HG03175 (cell line): ENCODE measurements at regions not wholly inside any gene's neighbourhood (a gene's known extent, or its start where the extent isn't known, plus 50 kb on each side); places are given as distances from the start of the nearest gene placed in this dataset.
"Not testable (repeated sequence)": the region's sequence is repeated elsewhere in the genome, so short reads cannot be mapped to it uniquely, and the experiment has no call there.

Source experiments
- ATAC-seq: cut with Tn5 transposase; IDR thresholded peaks from one replicate; pipeline ENCODE4 v1.9.1; 2021; ENCODE audit warnings: mild to moderate bottlenecking, moderate library complexity; ENCODE audit not compliant: unreplicated experiment

DNA sequence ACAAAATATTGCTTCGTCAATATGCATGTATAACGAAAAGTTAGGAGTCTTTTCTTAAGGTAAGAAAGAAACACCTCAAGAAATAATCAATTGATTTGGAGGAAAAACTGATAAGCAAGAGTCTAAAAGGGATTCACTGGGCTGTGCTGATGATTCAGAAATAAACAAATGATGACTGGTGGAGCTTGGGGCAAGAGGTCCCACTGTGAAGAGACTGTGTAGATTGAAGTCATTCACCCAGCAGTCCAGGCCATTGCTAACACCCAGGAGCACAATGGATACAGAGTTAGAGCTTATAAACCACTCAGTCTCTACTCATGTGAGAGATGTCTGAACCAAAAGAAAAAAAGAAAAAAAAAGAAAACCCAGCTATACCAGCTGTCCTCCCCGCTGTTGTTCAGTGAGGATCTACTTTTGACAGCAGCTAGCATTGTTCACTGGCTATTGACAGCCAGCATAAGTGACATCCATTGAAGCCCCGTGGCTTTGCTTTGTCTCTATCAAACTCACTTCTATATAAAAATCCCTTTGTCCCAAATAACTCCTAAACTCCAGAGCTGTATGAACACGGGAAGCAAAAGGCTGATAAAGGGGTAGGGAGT is 255.5 kb downstream of the KCTD12 start:
- ATAC-seq = no peak

DNA sequence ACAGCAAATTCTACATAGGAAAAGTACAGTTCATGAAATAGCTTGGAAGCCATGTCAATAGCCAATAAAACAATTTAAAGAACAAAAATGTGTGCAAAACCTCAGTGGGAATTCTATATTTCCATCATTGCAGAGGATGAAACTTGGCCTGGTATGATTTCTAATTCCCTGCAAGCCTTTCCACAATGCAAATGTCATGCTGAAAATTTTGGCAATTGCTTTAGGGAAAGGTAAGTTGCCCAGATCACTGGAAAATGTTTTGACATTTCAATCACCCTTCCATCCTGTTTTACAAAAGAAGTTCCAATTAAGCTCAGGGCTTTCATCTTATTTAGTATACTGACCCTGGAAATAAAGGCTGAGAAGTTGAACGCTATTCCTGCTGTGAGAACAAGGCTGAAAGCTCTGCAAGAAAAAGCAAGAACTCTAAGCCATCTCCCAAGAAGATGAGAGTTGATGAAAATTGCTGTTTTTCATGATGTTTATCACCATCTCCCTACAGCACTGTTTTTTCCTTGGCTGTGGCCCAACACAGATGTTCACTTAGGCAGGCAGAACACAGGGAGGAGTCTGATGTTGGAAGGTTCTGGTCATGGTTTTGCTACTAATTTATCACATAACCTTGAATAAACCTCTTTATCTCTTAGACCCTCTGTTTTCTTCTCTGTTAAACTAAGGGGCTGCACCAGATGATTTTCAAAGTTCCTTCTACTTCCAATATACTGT is 263.7 kb downstream of the KCTD12 start:
- ATAC-seq = no peak

DNA sequence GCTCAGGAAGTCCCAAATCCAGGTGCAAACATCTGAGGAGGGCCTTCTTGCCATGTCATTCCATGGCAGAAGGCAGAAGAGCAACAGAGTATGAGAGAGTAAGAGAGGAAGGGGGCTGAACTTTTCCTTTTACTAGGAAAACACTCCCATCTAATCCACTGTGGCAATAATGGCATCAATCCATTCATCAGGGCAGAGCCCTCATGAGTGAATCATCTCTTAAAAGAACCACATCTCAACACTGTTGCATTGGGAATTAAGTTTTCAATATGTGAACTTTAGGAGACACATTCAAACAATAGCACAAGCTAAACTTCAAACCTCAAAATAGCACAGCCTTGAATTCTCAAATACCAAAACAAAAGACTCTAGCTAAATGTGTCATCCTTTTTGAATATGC is 264.5 kb downstream of the KCTD12 start:
- ATAC-seq = no peak

DNA sequence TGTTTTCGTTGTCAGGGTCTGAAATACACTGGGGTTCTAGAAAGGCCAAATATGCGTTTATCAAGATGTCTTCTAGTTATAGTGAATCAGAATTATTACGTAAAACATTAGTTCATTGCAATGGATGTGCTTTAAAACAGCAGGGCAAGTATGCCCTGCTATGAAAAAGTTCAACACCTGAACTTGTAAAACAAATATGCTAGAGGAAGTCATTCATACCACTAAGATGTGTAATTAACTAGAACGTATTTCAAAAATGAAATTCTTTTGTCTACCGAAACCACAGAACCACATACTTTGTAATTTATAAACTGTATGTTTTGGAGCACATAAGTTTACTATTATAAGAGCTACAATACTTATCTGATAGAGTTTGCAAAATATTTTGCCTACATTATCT is 266.2 kb downstream of the KCTD12 start:
- no peak for ATAC-seq

DNA sequence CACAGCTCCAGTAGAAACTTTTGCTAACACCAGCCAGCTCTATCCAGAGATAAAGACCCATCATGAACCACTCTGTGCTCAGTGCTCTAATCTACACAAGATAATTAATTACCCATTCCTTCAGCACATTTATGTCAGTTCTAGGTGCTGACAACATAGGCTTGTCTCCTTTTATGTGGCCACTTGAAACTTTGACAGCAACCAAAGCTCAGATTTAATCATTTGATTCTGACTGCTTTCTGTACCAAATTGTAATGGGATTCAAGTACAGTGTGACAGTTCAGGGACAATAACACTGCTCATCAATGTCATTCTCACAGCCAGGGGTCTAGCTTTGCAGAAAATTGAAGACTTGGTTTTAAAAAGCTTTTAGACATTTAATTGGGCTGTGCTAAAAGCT is 266.6 kb downstream of the KCTD12 start:
- no peak for ATAC-seq

DNA sequence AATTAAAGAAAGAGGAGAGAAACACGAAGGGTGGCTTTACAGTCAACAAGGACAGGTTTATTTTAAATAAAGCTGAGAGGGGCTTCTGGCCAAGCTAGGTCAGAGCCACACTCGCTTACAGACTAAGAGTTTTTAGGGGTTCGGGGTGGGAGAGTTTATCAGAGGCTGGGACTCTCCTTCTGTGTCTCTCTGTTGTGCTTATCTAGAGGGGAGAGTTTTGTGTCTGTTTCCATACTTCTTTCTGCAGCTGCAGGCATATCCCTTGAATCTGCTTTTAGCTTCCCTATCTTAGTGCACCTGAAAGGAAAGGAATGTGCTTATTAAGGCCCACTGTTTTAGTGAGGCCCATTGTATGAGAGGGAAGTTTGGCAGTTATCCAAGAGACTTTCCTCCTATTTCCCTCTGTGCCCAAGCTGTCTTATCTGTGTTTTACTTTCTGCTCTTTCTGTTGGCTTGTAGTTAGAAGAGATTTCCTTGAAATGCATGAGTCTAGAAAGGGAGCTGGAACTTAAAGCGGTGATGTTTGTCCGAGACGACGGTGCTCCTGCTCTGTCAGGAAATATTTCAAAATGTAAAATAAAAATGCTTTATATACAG is 275.3 kb downstream of the KCTD12 start:
- ATAC-seq = no peak

DNA sequence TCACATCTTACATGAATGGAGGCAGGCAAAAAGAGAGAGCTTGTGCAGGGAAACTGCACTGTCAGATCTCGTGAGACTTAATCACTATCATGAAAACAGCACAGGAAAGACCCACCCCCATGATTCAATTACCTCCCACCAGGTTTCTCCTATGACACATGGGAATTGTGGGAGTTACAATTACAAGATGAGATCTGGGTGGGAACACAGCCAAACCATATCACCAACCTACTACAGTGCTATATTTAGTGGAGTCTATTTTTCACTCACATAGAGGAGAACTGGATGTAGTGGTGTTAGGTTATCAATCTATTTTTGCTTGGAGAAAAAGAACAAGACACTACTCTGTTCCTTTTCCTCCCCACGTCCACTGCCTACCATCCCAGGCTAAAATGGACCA is 276.6 kb downstream of the KCTD12 start:
- no peak for ATAC-seq

DNA sequence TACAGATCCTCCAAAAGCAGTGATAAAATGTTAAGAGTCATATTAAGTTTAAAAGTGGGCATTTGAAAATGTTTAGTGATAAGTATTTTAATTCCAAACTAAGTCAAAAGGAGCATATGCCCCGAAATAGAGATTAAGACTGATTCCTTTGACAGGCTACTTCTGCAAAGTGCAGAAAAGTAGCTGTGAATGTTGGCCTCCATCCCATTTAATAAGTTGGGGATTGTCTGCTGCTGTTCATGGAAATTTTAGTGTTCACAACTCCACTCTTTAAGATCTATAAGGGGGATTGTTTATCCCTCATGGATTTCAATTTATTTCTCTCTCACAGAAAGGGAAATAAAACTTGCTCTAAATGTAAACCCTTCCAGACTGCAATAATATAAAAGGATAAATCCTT is 278.3 kb downstream of the KCTD12 start:
- no peak for ATAC-seq

DNA sequence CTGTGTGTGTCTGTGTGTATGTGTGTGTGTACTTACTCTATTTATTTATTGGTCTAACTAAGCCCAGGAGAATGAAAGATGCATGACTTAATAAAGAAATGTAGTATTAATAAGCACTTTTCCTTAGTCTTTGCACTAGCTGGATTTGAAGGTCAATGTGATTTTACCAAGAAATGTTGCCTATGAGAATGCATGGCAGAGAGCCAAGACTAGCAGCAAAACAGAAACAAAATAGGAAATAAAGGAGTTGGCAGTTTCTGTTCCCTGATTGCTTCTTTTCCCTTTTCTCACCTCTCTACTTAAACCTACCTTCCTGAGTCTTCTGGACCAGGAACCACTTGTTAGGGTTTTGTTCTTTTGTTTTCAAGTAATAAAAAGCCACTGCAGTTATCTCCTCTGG is 286.1 kb downstream of the KCTD12 start:
- ATAC-seq = no peak

DNA sequence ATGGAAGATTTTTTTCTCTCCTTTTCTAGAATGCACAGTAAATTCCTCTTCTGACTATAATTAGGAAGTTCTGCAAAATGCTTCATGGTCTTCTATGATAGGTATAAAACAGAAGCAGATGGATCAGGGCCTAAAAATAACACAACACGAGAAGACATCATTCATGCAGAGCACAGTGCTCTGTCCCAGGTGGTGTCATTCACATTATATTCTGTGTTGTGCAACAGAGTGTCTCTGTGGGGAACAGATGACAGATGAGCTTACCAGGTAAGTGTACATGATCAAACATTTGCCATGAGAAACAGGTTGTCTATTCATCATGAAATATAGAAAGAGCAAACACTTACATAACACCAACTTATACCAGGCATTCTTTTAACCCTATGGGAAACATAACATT is 288.3 kb downstream of the KCTD12 start:
- ATAC-seq = no peak

DNA sequence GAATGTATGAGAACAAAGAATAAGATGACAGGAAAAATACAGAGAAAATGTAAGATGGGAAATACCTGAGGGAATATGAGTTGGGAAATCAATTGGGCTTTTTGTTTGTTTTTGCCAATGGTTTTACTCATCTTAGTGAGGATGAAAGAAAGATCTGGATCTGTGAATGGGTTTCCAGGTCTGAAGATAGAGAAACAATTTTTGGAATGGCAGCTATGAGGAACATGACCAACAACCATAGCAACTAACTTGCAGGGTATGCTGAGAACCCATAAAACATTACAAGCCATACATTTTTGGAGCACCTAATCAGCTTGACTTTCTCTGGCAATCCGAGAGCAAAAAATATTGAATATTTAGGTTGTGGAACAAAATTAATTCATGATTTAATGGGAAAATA is 290.0 kb downstream of the KCTD12 start:
- ATAC-seq = no peak

DNA sequence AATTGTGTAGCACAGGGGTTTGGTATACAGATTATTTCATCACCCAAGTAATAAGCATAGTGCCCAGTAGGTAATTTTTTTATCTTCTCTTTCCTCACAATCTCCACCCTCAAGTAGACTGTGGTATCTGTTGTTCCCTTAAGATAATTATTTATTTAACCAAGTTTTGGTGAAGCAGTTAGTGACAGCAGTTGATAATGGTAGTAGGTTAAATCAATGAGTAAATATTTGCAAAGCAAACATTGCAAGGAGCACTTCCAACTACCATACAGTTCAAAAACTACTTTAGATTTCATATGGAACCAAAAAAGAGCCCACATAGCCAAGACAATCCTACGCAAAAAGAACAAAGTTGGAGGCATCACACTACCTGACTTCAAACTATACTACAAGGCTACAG is 291.8 kb downstream of the KCTD12 start:
- no peak for ATAC-seq

DNA sequence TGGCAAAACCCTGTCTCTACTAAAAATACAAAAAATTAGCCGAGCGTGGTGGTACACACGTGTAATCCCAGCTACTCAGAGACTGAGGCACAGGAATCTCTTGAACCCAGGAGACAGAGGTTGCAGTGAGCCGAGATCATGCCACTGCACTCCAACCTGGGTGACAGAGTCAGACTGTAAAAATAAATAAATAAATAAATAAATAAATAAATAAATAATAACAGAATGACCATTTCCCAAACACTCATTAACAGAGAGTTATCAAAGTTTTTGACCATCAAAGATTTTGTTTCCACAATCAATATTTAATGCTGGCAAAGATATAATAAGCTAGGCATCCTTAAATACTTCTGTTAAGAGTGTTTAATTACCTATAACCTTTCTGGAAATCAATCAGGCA is 299.4 kb downstream of the KCTD12 start:
- ATAC-seq = no peak

DNA sequence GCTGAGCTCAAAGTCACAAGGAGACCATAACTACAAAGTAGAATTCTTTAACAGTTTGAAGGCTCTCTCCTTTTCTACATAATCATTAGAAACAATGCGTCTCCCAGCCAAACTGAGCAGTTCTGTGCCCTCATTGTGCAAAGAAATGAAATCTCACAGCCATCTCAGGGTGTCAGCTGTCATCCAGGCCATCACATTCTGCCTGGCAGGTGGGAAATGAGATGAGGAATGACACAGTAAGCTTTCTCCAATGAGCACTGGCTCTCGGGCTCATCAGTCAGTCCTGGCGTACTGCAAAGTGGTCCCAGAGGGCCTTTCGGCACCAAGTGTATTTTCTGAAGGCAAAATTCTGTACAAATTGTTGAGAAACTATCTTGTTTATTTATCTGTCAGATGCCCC is 306.5 kb downstream of the KCTD12 start:
- ATAC-seq = no peak

DNA sequence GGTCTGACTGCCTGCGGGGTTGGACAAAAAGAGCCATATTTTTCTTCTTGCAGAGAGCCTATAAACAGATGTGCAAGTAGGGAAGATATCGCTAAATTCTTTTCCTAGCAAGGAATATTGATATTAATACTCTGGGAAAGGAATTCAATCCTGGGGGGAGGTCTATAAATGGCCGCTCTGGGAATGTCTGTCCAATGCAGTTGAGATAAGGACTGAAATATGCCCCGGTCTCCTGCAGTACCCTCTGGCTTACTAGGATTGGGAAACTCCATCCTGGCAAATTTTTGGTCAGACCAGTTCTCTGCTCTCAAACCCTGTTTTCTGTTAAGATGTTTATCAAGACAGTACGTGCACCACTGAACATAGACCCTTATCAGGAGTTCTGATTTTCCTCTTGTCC is 310.6 kb downstream of the KCTD12 start:
- not testable (repeated sequence) for ATAC-seq

DNA sequence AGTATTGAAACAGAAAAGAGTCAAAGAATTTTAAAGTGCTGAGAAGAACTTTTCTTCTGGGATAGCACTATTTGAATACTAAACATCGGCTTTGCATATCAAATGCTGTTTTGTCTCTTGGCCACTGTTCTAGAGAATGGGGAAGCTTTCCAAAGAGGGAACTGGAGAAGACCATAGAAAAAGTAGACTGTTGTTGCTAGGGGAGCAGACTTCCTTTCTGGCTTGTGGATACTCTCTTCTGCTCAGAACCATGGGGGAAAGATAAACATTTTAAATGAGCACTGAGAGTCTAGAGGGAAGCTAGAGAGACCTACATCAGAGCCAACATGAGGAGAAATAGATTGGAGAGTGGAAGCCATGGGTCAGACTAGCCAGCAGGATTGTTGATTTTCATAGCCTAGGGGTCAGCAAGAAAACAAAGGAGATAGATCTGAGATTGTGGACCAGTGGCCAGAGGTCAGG is 315.7 kb downstream of the KCTD12 start:
- ATAC-seq = no peak

DNA sequence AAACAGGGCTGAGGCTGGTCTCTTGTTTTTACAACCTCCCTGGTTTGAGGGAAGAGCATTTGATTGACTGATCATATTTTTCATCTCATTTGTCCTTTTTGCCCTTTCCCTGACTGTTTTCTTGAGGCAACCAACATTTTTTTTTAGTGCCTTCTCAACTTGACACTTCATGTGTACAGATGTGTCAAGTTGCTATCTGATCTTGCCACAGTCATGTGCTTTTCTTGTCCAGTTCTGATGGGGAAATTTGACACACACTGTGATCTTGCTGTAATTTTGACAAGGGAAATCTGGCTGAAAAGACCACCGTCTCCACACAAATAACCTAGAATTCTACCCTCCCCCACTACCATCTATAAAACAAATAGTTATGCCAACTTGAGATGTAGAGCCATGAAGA is 329.6 kb downstream of the KCTD12 start:
- ATAC-seq = no peak

DNA sequence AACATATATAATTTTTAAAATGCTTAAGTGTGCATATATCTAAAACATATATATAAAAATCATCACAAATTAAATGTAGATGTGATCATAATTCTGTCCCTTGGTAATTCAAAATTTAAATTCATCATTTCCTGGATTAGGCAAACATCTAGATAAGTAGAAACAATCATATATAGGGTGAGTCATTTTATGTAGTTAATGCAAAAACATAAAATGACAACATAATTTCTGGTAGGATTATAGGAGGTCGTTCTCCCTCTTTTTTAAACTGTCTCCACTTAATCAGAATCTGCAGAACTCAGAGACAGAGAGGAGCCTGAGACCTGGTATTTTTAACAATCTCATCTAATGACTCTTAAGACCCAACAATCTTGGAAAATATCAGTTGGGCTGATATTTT is 333.4 kb downstream of the KCTD12 start:
- ATAC-seq = no peak

DNA sequence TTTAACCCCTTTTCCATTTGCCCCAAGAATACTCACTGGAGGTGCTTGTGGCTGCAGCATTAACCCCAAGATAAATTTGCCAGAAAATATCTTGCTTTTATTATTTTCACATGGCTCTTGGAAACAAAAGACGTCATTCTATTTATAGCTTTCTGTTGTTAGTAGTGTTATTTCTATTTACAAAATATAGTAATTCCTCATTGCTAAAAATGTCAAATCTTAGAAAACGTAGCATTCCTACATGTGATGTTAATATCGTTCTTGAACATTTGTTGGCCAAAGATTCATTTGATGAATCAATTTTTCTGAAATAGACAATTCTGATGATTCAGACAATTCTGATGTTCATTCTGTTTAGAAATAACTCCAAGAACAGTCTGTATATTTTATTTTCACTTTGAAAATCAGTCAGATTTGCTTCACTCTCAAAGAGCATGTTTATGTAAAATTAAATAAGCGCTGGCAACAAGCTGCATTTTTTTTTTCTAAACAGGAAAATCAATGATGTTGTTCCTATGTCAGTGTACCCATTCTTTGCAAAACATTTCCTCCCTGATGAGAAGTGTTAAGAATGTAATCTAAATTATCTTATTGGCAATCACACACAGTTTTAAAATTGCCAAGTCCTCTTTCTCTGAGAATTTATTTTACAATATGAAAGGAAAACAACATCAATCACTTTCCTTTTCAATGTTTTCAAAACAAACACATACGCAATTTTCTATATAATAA is 334.0 kb downstream of the KCTD12 start:
- ATAC-seq = no peak

DNA sequence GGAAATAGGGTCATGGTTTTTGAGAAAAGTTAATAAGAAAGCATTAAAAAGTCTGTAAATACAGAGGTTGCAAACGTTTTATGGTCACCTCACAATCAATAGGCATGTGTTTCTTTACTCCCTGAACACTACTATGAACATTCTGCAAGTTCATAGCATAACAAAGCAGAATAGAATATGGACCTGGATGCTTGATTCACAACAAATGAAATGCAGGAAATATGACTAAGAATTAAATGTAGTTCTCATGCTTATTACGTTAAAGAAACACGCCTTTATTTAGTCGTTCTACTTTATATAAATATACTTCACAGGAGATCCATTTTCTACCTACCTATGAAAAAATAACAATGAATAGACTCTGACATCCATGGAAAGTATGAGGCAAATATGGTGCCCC is 344.0 kb downstream of the KCTD12 start:
- ATAC-seq = no peak

DNA sequence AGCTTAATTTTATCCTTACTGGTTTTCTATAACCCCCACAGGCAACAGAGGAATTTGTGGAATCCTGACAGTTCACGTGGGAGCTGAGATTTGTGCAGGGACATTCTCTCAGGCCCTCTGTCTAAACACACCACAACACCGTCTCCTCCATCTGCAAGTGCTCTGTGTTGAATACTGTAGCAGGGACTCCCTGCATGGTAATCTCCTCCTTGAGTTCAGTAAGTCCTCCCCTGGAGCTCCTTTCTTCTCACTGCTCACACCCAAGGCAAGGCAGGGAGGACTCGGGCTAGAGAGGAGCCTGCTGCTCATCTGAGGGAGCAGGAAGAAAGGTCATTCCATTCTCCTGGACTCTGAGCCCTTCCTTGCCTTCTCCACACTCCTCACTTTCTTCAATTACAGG is 348.2 kb downstream of the KCTD12 start:
- no peak for ATAC-seq

DNA sequence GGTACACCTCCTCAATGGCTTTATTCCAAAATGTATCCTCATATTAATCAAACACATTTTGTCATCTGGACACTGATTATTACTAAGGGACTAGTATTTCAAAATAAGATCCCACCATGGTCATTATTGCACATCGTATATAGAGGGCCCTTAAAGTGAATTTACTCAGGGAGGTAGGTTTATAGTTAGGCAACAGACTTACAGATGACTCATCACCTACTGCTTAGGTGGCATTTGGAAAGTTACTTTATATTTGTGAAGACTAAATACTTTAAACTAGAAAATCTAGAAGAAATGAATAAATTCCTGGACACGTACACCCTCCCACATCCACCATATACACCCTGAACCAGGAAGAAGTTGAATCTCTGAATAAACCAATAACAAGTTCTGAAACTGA is 353.0 kb downstream of the KCTD12 start:
- no peak for ATAC-seq
